HEK293 (cell line): ENCODE measurements at regions not wholly inside any gene's neighbourhood (a gene's known extent, or its start where the extent isn't known, plus 50 kb on each side); places are given as distances from the start of the nearest gene placed in this dataset.

Experiments used
- CTCF ChIP-seq: fragments of 450-650 bp; formaldehyde crosslinking; IDR thresholded peaks from 2 replicates; pipeline ENCODE4 v1.5.1; 2016; ENCODE audit warnings: missing biosample characterization, missing genetic modification characterization
- EGR2 ChIP-seq: fragments of 450-650 bp; formaldehyde crosslinking; IDR thresholded peaks from 2 replicates; pipeline ENCODE4 v1.5.1; 2016; ENCODE audit warnings: low read depth, missing biosample characterization, missing genetic modification characterization
- KLF7 ChIP-seq: fragments of 450-650 bp; formaldehyde crosslinking; IDR thresholded peaks from 2 replicates; pipeline ENCODE4 v1.5.1; 2016; ENCODE audit warnings: missing biosample characterization, missing genetic modification characterization, borderline replicate concordance
- PRDM4 ChIP-seq: fragments of 450-650 bp; formaldehyde crosslinking; IDR thresholded peaks from 2 replicates; pipeline ENCODE4 v1.5.1; 2017; ENCODE audit warnings: missing biosample characterization, missing genetic modification characterization
- SP2 ChIP-seq: fragments of 450-650 bp; formaldehyde crosslinking; IDR thresholded peaks from 2 replicates; pipeline ENCODE4 v1.5.1; 2016; ENCODE audit warnings: missing biosample characterization, missing genetic modification characterization
- ZNF133 ChIP-seq: fragments of 450-650 bp; formaldehyde crosslinking; IDR thresholded peaks from 2 replicates; pipeline ENCODE4 v1.5.1; 2016; ENCODE audit warnings: missing biosample characterization, missing genetic modification characterization
- ZNF280D ChIP-seq: fragments of 450-650 bp; formaldehyde crosslinking; IDR thresholded peaks from 2 replicates; pipeline ENCODE4 v1.5.1; 2016; ENCODE audit warnings: missing biosample characterization, missing genetic modification characterization
- ZNF335 ChIP-seq: fragments of 450-650 bp; formaldehyde crosslinking; conservative IDR thresholded peaks from 2 replicates; pipeline ENCODE4 v1.5.1; 2016; ENCODE audit warnings: missing biosample characterization, missing genetic modification characterization
- ZNF354C ChIP-seq: fragments of 450-650 bp; formaldehyde crosslinking; IDR thresholded peaks from 2 replicates; pipeline ENCODE4 v1.5.1; 2016; ENCODE audit warnings: missing biosample characterization, missing genetic modification characterization, low read depth, borderline replicate concordance
- ZNF501 ChIP-seq: fragments of 450-650 bp; formaldehyde crosslinking; IDR thresholded peaks from 2 replicates; pipeline ENCODE4 v1.5.1; 2016; ENCODE audit warnings: missing biosample characterization, missing genetic modification characterization
- ZSCAN30 ChIP-seq: fragments of 450-650 bp; IDR thresholded peaks from 2 replicates; pipeline ENCODE4 v1.5.1; 2018; ENCODE audit warnings: missing biosample characterization, mild to moderate bottlenecking, missing genetic modification characterization, moderate library complexity

GRCh38 chr15:72845981-72846383 lies 62.4 kb upstream of the ADPGK start:
- TF ChIP-seq PRDM4 (tag by site-specific recombination) (no peak), ZNF335 (tag by site-specific recombination) (no peak), CTCF (tag by site-specific recombination) (no peak), ZNF501 (tag by site-specific recombination) (no peak), ZSCAN30 (tag by site-specific recombination) (no peak), KLF7 (no peak), ZNF133 (tag by site-specific recombination) (no peak), ZNF280D (tag by site-specific recombination) (no peak), EGR2 (tag by site-specific recombination) (no peak), ZNF354C (tag by site-specific recombination) (no peak), SP2 (no peak)
